GM19099 (cell line): ENCODE measurements at regions not wholly inside any gene's neighbourhood (a gene's known extent, or its start where the extent isn't known, plus 50 kb on each side); places are given as distances from the start of the nearest gene placed in this dataset.

ENCODE experiments used
- POLR2A ChIP-seq: IDR thresholded peaks from 3 replicates; pipeline ENCODE4 v1.6.1; 2011; ENCODE audit warnings: low read depth; ENCODE audit not compliant: insufficient read length; ENCODE audit errors: extremely low read depth

DNA sequence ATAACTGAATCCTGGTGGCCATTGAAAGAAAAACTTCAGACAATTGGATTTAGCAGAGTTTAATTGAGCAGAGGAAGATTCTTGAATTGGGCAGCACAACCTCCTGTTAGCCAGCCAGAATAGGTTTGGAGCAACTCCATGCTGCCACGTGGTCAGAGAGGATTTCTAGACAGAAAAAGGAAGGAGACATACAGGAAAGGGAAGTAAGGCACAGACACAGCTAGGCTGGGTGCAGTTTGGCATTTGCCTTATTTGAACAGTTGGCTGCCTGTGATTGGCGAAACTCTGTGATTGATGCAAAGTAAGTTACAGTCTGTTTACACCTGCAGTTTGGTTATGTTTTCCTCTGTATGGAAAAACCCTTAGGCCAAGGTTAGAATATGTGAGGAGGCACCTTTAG, 85.8 kb upstream of the SPATA13 start:
- TF ChIP-seq POLR2A: no peak

DNA sequence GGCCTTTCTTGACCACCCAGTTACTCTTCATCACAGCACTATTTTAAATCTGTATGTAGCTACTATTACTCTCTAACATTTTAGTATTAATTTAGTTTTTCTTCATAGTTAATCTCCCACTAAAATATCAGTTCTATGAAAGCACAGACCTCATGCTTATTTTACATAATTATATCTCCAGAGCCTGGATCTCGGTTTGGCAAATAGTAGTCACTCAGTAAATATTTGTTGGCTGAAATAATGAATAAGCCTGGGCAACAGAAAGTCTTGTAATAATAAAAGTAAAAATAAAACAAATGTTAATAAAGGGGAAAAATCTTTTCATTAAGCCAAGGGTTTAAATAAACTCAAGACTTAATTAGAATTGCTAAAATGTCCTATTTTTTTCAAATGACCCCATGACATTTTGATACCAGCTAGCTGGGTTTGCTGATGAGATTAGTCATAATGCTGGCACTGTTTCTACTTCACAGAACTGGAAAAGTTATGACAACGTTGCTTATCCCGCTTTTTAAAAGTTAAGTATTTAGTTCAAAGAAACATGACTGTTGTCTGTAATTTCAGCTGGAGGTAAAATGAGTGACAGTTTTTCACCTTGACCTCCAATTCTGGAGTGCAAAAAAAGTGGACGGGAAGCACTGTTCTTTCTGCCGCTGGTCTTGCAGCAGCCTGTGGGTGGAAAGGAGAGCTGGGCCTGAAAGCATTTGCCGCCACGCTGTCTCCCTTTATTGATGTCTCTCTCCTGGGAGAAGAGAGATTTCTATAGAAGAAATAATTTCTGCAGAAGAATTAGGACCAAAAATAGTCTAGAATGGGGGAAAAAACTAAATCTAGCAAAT, 85.2 kb upstream of the SPATA13 start:
- no peak for TF ChIP-seq POLR2A

DNA sequence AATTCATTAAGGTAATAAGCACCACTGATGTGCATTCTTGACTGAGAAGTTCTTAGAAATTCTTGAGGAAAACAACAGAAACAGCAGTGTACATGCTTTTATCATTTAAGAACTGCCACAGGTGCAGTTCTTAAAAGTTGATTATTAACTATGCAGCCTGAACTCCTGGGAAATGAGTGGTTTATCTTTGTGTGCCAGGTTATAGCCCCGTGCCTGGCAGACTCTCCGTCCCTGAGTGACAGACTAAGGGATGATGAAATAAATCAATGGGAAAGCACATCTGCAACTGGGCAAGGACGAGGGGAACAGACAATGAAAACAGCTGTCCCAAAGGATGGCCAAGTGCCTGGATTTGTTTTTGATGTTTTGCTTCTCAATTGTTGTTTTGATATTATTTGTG, 84.4 kb upstream of the SPATA13 start:
- TF ChIP-seq POLR2A: no peak

DNA sequence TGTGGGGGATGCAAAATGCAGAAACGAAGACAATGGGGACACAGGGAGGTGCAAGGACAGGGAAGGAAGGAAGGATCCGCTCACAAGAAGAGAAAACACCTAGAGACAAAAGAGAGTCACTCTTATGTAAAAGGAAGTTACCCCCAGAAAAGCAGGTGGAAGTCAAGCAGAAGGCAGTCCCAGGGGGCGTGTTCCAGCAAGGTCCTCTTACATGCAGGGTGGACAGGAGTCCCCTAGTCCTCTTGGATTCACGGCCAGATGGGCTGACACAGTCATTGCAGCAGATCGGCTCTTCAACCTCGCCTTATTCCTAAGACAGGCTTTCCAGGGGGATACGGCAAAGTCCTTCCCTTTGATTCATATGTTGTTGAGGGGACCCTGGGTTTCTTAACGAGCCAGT, 83.9 kb upstream of the SPATA13 start:
- no peak for TF ChIP-seq POLR2A

DNA sequence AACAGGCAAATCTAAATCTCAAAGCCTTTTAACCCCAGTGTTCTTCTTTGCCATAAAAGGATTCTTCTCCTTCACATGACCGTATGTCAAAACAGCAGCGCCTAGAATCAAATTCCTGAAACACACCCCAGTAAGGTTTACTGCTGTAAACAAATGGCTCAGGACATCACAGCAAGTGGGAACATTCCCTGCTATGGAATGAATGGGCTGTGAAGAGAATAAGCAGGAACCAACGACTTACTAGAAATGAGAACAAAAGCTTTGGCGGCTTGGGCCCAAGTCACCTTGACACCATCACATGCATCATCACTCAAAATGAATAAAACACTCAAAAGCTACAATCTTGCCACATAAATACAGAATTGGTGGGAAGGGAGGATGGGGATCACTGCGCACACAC, 80.4 kb upstream of the SPATA13 start:
- no peak for TF ChIP-seq POLR2A

DNA sequence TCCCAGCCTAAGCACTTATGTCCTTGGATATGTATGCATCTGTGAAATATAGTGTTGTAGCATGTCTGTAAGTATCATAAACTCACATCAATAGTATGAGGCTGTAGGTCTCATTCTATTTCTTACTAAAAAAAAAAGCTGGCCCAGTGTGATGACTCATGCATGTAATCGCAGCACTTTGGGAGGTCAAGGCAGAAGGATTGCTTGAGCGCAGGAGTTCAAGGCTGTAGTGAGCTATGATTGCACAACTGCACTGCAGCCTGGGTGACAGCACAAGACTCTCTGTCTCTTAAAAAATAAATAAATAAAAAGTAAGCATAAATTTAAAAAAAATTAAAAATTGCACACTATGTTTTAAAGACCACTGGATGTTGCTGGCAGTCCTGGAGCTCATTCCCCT, 79.1 kb upstream of the SPATA13 start:
- TF ChIP-seq POLR2A: no peak

DNA sequence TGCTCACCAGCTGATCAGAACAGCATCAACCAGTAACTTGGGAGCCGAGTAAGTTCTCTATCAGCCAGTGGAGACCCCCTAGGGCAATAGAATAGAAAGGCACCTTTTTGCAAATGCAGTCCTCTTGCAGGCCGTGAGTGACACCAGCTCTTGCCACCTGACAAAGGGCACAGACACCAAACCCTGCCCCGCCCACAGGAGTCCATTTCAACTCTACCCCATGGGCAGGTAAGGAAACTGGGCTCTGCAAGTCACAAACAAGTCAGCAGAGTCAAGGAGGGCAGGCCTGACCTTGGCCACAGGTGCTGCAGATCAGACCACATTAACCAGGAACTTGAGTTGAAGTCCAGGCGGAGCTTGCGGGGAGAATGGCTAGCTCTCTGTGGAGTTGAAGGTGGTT, 77.4 kb upstream of the SPATA13 start:
- TF ChIP-seq POLR2A: no peak

DNA sequence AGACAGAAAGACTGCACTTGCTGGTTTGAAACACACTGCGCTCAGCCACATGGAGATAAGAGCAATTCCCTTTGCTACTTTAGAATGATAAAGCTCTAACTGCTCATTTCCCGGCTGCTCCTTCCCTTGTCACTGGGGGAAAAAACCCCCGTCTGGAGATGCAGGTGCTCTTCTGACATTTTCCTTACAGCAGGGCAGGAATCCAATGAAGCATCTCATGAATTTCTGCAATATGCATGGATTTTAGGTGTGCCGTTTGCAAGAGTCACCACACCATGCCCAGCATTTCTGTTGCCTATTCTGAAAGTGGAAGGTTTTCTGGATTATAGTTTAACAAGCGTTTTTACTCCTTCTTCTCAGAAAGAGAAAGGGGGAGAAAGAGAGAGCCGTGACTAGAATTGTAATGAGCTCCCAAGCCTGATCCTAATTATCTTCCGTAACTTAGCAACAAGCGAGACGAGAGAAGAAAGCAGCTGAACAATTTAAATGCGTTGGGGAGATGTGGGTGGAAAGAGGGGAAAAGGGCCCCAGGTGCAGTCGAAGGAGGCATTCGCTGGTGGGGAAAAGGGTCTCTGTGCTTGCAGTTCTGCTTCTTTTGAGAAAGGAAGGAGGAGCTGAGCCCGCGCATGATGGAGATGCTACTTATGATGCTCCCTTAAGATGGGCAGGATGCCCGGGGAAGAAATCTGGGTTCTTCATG, 76.6 kb upstream of the SPATA13 start:
- TF ChIP-seq POLR2A: no peak

DNA sequence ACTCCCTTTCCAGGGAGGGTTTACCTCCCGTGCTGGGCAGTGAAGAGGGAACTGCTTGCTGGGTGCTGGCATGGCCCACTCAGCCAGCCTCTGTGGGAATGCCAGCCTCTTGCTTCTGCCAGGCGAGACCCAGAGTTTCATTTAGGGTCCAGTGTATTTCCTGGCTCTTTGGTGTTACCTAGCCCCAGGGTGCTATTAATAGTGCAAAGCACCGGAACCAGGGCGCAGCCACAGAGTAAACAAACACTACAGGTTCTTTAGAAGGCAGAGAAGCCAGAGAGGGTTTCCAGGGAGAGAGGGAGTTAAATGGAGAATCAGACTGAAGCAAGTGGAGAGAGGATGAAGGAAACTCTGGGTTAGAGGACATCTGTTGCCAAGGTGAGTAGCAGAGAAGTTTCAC, 74.9 kb upstream of the SPATA13 start:
- TF ChIP-seq POLR2A: no peak

DNA sequence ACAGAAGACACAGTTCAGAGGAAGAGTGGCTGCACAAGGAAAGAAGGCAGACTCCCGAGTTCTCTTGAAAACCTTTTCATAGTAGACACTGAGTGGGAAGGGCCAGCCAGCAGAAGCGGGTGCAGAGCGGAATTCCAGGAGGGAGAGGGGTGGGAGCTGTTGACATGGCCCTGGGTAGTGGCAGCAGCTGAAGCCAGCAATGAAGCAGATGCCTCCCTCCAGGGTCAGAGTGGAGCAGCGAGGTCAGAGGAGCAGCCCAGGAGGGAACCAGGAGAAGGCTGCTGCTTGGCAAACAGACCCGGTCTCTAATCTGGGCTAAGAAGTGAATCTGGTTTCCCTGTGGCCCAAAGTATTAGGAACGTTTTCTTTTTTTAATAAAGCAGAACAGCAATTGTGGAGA, 73.9 kb upstream of the SPATA13 start:
- TF ChIP-seq POLR2A: no peak

DNA sequence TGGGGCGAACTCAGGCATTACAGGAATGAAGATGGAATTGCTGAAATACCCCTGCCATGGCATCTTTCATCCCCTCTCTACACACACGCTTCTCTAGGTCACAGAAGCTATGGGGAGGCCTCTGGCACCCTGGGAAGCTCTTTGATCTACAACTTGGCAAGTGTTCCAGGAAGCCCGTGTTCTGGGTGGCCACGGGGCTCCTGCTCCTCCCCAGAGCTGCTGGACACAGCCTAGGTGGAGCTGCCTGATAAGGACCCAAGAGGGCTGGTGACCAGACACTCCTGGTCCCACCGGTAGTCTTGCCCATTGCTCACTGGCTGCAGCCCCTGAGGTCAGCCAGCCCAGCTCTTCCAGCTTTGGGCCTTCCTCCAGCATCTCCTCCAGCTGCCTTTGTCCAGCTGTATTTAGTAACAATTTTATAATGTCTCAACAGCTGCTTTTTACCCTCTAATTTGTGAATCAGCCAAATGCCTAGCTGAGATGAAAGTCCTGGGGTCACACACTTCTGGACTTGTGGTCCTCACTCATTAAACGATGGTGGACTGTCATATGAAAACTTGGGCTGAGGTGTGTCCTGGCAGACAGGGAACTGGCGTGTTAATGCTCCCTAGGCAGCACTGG, 72.8 kb upstream of the SPATA13 start:
- TF ChIP-seq POLR2A: no peak

DNA sequence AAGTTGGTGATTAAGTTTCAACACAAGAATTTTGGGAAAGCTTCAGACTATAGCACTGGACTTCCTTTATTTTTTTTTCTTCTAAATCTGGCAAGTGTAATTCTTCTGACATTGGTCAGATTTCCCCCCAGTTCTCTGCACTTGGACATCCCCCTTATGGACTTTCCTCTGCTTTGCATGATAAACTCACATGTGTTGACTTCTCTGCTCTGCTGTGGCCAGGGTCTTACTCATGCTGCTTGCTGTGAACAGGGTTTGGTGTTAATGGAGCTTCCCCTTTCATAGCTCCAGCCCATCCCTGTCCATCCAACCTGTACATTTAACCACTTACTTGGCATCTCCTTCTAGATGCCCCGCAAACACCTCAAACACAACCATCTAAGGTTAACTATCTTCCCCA, 70.5 kb upstream of the SPATA13 start:
- TF ChIP-seq POLR2A: no peak

DNA sequence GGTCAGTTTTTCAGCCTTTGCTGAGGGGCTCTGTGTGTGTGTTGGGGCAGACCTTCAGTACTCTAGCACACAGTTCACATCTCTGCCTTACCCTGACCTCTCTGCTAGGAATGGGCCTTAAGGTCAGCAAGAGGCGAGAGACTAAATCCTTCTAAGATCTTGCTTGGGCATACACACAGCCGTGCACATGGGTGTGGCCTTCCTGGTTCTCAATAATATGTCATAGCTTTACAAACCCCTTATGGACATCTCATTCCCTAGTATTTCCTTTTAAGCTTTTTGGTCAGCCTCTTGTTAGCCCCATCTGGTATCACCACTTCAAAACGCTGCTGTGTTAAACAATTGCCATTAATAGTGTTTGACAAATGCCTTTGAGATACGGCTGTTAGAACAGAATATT, 69.4 kb upstream of the SPATA13 start:
- no peak for TF ChIP-seq POLR2A

DNA sequence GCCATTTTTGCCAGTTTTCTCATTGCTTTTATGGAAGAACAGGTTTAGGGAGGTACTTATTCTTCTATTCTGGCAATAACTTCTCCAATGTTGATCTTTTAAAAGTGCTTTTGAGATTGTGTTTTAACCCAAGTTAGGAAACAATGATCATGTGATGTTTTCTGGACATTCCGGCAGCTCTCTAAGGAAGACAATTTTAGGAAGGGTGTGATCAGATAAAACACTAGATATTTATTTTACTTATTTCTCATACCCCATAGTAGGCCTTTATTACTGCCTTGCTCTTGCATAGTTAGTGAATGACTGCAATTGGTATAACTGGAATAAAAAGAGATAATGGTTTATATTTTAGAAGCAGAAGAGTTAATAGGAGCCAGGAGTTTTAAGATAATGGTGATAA, 68.4 kb upstream of the SPATA13 start:
- no peak for TF ChIP-seq POLR2A

DNA sequence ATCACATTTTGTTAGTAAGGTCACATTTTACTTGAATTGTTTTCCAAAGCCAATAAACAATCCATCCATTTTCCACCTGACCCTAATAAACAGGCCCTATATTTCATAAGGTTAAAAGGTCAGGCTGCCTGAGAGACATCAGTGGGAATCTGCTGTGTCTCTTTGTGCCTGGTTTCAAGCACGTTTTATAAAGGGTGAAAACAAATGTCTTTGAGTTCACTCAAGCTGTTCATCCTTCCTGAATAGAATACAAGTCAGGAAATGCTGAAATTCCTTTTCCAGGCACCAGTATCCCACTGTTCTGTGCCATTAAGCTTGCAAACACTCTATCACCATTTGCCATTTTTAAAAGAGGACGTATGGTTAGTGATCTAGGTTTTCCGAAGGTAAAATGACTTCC, 67.5 kb upstream of the SPATA13 start:
- TF ChIP-seq POLR2A: no peak

DNA sequence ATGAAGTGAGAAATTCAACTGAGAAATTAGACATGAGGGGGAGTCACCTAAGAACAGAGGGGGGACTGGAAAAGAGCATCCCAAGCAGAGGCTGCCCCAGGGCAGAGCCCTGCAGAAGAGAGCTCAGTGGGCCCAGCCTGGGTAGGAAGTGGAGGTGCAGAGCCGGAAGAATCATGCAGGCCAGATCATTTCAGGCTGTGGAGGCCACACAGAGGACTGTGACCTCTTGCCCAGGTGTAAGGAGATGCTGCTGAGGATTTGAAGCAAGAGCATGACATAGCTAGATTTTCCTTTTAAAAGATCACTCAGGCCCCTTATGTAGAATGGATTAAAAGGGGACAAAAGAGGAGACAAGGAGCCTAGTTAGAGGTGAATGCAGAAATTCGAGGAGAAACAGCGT, 63.9 kb upstream of the SPATA13 start:
- TF ChIP-seq POLR2A: no peak
